WTC11 (cell line): ENCODE measurements at regions not wholly inside any gene's neighbourhood (a gene's known extent, or its start where the extent isn't known, plus 50 kb on each side); places are given as distances from the start of the nearest gene placed in this dataset.

Experiments
- ATAC-seq: fragments of 200-7000 bp; cut with Tn5 transposase; 2 replicates; pipeline ENCODE4 v1.10.0; 2021; ENCODE audit warnings: mild to moderate bottlenecking, moderate library complexity
- CTCF ChIA-PET: fragments of 300-600 bp; sonication (Branson Sonifier 250); formaldehyde crosslinking; loops from one replicate; lab custom pipeline; 2021; ENCODE audit warnings: antibody characterized with exemption; lab: Charles Lee
- POLR2A ChIA-PET: fragments of 350-600 bp; sonication (Branson Sonifier 250); formaldehyde crosslinking; loops from one replicate; lab custom pipeline; 2021; ENCODE audit warnings: antibody characterized with exemption; lab: Charles Lee
- DNase-seq: peaks from one replicate; pipeline ENCODE4 v3.0.0; 2021; ENCODE audit warnings: low spot score
- H3K27ac Mint-ChIP-seq: 2 replicates; pipeline ENCODE4 v1.8.0; 2021; ENCODE audit warnings: mixed read lengths
- H3K27me3 Mint-ChIP-seq: 2 replicates; pipeline ENCODE4 v1.8.0; 2021; ENCODE audit warnings: low read depth, mild to moderate bottlenecking, moderate library complexity, mixed read lengths
- H3K36me3 Mint-ChIP-seq: 2 replicates; pipeline ENCODE4 v1.8.0; 2021; ENCODE audit warnings: mixed read lengths
- H3K4me1 Mint-ChIP-seq: 2 replicates; pipeline ENCODE4 v1.8.0; 2022; ENCODE audit warnings: mixed read lengths
- H3K4me3 Mint-ChIP-seq: 2 replicates; pipeline ENCODE4 v1.8.0; 2021; ENCODE audit warnings: mild to moderate bottlenecking, moderate library complexity, mixed read lengths
- H3K9me3 Mint-ChIP-seq: 2 replicates; pipeline ENCODE4 v1.8.0; 2021; ENCODE audit warnings: mixed read lengths
- ATF1 ChIP-seq: sonication (generic); formaldehyde crosslinking; IDR thresholded peaks from 2 replicates; pipeline ENCODE4 v1.8.1; 2023; ENCODE audit warnings: mild to moderate bottlenecking, moderate library complexity, missing genetic modification reagents
- FOXJ3 ChIP-seq: sonication (generic); formaldehyde crosslinking; IDR thresholded peaks from 2 replicates; pipeline ENCODE4 v1.9.0; 2021; ENCODE audit warnings: missing genetic modification reagents, mild to moderate bottlenecking, borderline replicate concordance
- FOXP1 ChIP-seq: sonication (generic); formaldehyde crosslinking; IDR thresholded peaks from 2 replicates; pipeline ENCODE4 v1.8.0; 2022; ENCODE audit warnings: missing genetic modification reagents, mild to moderate bottlenecking, moderate library complexity, borderline replicate concordance
- GTF2I ChIP-seq: fragments of 250-450 bp; sonication (Bioruptor Pico); conservative IDR thresholded peaks from 2 replicates; pipeline ENCODE4 v1.4.0; 2021; ENCODE audit warnings: mild to moderate bottlenecking
- JAZF1 ChIP-seq: fragments of 250-450 bp; sonication (Bioruptor Pico); IDR thresholded peaks from 2 replicates; pipeline ENCODE4 v1.9.0; 2021; ENCODE audit warnings: moderate library complexity, mild to moderate bottlenecking, inconsistent platforms
- NFE2L1 ChIP-seq: sonication (generic); formaldehyde crosslinking; IDR thresholded peaks from 2 replicates; pipeline ENCODE4 v1.8.1; 2023; ENCODE audit warnings: missing genetic modification reagents
- NFYB ChIP-seq: sonication (generic); formaldehyde crosslinking; conservative IDR thresholded peaks from 2 replicates; pipeline ENCODE4 v1.8.0; 2022; ENCODE audit warnings: low read depth, missing genetic modification reagents
- OVOL2 ChIP-seq: fragments of 250-450 bp; sonication (Bioruptor Pico); IDR thresholded peaks from 2 replicates; pipeline ENCODE4 v1.9.0; 2021; ENCODE audit warnings: mild to moderate bottlenecking, borderline replicate concordance
- TCF7 ChIP-seq: sonication (generic); formaldehyde crosslinking; IDR thresholded peaks from 2 replicates; pipeline ENCODE4 v1.8.0; 2022; ENCODE audit warnings: mild to moderate bottlenecking, low read depth, missing genetic modification reagents, moderate library complexity
- TEAD4 ChIP-seq: sonication (generic); formaldehyde crosslinking; IDR thresholded peaks from 2 replicates; pipeline ENCODE4 v1.8.0; 2022; ENCODE audit warnings: mild to moderate bottlenecking, missing genetic modification reagents
- ZBTB21 ChIP-seq: sonication (generic); formaldehyde crosslinking; IDR thresholded peaks from 2 replicates; pipeline ENCODE4 v1.8.1; 2023; ENCODE audit warnings: mild to moderate bottlenecking, missing genetic modification reagents, borderline replicate concordance
- ZNF138 ChIP-seq: sonication (generic); formaldehyde crosslinking; conservative IDR thresholded peaks from 2 replicates; pipeline ENCODE4 v1.8.1; 2022; ENCODE audit warnings: mild to moderate bottlenecking, moderate library complexity, missing genetic modification reagents
- ZNF232 ChIP-seq: sonication (generic); formaldehyde crosslinking; IDR thresholded peaks from 2 replicates; pipeline ENCODE4 v1.8.0; 2022; ENCODE audit warnings: mild to moderate bottlenecking, missing genetic modification reagents
- ZNF396 ChIP-seq: fragments of 250-450 bp; sonication (Bioruptor Pico); IDR thresholded peaks from 2 replicates; pipeline ENCODE4 v1.8.0; 2021; ENCODE audit warnings: mild to moderate bottlenecking, moderate library complexity, borderline replicate concordance
- ZNF671 ChIP-seq: fragments of 250-450 bp; sonication (Bioruptor Pico); IDR thresholded peaks from 2 replicates; pipeline ENCODE4 v1.8.0; 2021; ENCODE audit warnings: mild to moderate bottlenecking
- TF ChIP-seq, protein P1 (sequence below): sonication (generic); formaldehyde crosslinking; IDR thresholded peaks from 2 replicates; pipeline ENCODE4 v1.8.1; 2023; ENCODE audit warnings: mild to moderate bottlenecking, missing genetic modification reagents
- TF ChIP-seq, protein P2 (sequence below): sonication (generic); formaldehyde crosslinking; IDR thresholded peaks from 2 replicates; pipeline ENCODE4 v1.8.0; 2022; ENCODE audit warnings: missing genetic modification reagents
- TF ChIP-seq, protein P3 (sequence below): fragments of 200-600 bp; IDR thresholded peaks from 2 replicates; pipeline ENCODE4 v1.8.0; 2022; ENCODE audit warnings: antibody characterized with exemption
- TF ChIP-seq, protein P4 (sequence below): sonication (generic); formaldehyde crosslinking; IDR thresholded peaks from 2 replicates; pipeline ENCODE4 v1.8.1; 2022; ENCODE audit warnings: mild to moderate bottlenecking, missing genetic modification reagents, moderate library complexity, borderline replicate concordance
- TF ChIP-seq, protein P5 (sequence below): sonication (generic); formaldehyde crosslinking; IDR thresholded peaks from 2 replicates; pipeline ENCODE4 v1.8.0; 2022; ENCODE audit warnings: mild to moderate bottlenecking, missing genetic modification reagents
- TF ChIP-seq, protein P6 (sequence below): sonication (generic); formaldehyde crosslinking; IDR thresholded peaks from 2 replicates; pipeline ENCODE4 v1.8.1; 2022; ENCODE audit warnings: low read depth, mild to moderate bottlenecking, moderate library complexity, missing genetic modification reagents, borderline replicate concordance

DNA sequence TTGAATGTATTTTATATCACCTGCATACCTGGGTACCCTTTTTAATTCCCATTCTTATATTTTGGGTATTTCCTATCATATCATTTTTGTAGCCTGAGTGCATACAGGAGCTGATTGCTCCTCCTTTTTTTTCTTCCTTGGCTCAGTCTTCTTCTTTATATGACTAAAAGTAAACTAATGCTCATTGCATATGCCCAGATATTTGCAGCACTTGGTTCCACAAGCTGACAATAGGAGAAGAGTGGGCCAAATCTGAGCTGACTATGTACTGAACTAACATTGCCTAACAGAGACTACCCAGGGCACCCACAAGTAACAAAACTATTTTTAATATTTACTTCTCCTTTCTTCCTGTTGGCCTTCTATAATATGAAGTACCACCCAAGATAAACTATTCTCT lies 131.7 kb upstream of the SPOPL start (continued):
- TF ChIP-seq, protein P1, sequence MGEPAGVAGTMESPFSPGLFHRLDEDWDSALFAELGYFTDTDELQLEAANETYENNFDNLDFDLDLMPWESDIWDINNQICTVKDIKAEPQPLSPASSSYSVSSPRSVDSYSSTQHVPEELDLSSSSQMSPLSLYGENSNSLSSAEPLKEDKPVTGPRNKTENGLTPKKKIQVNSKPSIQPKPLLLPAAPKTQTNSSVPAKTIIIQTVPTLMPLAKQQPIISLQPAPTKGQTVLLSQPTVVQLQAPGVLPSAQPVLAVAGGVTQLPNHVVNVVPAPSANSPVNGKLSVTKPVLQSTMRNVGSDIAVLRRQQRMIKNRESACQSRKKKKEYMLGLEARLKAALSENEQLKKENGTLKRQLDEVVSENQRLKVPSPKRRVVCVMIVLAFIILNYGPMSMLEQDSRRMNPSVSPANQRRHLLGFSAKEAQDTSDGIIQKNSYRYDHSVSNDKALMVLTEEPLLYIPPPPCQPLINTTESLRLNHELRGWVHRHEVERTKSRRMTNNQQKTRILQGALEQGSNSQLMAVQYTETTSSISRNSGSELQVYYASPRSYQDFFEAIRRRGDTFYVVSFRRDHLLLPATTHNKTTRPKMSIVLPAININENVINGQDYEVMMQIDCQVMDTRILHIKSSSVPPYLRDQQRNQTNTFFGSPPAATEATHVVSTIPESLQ (CRISPR knock-in tag) = no peak
- no peak for TF ChIP-seq NFYB (CRISPR knock-in tag)
- no peak for TF ChIP-seq NFE2L1 (CRISPR knock-in tag)
- no peak for TF ChIP-seq FOXP1
- TF ChIP-seq GTF2I (CRISPR knock-in tag) = no peak
- TF ChIP-seq, protein P2, sequence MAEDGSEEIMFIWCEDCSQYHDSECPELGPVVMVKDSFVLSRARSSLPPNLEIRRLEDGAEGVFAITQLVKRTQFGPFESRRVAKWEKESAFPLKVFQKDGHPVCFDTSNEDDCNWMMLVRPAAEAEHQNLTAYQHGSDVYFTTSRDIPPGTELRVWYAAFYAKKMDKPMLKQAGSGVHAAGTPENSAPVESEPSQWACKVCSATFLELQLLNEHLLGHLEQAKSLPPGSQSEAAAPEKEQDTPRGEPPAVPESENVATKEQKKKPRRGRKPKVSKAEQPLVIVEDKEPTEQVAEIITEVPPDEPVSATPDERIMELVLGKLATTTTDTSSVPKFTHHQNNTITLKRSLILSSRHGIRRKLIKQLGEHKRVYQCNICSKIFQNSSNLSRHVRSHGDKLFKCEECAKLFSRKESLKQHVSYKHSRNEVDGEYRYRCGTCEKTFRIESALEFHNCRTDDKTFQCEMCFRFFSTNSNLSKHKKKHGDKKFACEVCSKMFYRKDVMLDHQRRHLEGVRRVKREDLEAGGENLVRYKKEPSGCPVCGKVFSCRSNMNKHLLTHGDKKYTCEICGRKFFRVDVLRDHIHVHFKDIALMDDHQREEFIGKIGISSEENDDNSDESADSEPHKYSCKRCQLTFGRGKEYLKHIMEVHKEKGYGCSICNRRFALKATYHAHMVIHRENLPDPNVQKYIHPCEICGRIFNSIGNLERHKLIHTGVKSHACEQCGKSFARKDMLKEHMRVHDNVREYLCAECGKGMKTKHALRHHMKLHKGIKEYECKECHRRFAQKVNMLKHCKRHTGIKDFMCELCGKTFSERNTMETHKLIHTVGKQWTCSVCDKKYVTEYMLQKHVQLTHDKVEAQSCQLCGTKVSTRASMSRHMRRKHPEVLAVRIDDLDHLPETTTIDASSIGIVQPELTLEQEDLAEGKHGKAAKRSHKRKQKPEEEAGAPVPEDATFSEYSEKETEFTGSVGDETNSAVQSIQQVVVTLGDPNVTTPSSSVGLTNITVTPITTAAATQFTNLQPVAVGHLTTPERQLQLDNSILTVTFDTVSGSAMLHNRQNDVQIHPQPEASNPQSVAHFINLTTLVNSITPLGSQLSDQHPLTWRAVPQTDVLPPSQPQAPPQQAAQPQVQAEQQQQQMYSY (CRISPR knock-in tag) = no peak
- no peak for TF ChIP-seq JAZF1 (CRISPR knock-in tag)
- TF ChIP-seq ZNF138 = no peak

DNA sequence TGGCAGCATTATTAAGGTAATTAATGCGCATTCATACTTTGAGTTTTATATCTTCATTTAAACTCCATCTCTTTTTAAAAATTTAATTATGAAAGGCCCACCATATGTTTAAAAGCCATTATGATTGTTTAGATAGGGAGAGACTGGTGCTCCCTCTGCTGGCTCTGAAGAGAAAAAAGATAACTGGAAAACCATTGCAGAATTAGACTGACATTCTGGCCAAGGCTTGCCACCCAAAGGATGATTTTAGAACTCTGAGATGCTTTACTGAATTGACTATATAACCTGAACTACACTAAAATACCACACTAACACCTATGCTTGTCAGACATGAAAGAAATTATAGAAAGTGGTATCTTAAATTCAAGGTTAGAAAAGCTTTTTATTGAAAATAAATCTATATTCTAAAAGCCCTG lies 127.6 kb upstream of the SPOPL start:
- ATAC-seq = peak; percentile 39; the same call in 1 of the 2 replicates
- CTCF ChIA-PET = interaction anchor here (0.8 to 2.2 kb wide), 2 partner anchors 12 to 284 kb away, joined by 3 to 9 read pairs; no protein-coding TSS in a partner anchor
- Mint-ChIP-seq H3K4me1 (no peaks in the 10 kb centered on the region), H3K36me3 (no peaks in the 10 kb centered on the region), H3K9me3 (no peaks in the 10 kb centered on the region), H3K27me3 (no peaks in the 10 kb centered on the region), H3K4me3 (no peak overlapping the region), H3K27ac (no peak overlapping the region)
- TF ChIP-seq ZNF396 (CRISPR knock-in tag) = no peak
- no peak for TF ChIP-seq TEAD4 (CRISPR knock-in tag)
- TF ChIP-seq NFYB (CRISPR knock-in tag) = no peak
- no peak for TF ChIP-seq ZNF232 (CRISPR knock-in tag)
- TF ChIP-seq, protein P3, sequence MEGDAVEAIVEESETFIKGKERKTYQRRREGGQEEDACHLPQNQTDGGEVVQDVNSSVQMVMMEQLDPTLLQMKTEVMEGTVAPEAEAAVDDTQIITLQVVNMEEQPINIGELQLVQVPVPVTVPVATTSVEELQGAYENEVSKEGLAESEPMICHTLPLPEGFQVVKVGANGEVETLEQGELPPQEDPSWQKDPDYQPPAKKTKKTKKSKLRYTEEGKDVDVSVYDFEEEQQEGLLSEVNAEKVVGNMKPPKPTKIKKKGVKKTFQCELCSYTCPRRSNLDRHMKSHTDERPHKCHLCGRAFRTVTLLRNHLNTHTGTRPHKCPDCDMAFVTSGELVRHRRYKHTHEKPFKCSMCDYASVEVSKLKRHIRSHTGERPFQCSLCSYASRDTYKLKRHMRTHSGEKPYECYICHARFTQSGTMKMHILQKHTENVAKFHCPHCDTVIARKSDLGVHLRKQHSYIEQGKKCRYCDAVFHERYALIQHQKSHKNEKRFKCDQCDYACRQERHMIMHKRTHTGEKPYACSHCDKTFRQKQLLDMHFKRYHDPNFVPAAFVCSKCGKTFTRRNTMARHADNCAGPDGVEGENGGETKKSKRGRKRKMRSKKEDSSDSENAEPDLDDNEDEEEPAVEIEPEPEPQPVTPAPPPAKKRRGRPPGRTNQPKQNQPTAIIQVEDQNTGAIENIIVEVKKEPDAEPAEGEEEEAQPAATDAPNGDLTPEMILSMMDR = peak; percentile 48
- no peak for TF ChIP-seq FOXJ3 (CRISPR knock-in tag)
- no peak for TF ChIP-seq ATF1
- POLR2A ChIA-PET = no interaction called here
- no peak for DNase-seq

DNA sequence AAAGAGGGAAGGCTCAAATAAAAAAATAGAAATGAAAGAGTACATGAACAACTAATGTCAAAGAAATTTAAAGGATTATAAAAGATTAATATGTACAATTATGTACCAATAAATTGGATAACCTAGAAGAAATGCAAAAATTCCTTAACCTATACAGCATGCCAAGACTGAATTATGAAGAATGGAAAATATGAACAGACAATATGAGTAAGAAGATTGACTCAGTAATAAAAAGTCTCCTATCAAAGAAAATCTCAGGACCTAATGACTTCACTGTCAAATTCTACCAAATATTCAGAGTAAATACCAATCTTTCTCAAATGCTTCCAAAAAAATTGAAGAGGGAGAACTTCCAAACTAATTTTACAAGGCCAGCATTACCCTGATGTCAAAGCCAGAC lies 120.2 kb upstream of the SPOPL start:
- DNase-seq = no peak
- H3K9me3 Mint-ChIP-seq = peaks cover 4% of the 10 kb centered on the region; the same call in 1 of the 2 replicates
- CTCF ChIA-PET = no interaction called here
- POLR2A ChIA-PET = no interaction called here
- no peak overlapping the region for H3K4me3 Mint-ChIP-seq
- H3K27me3 Mint-ChIP-seq = no peaks in the 10 kb centered on the region
- no peak overlapping the region for H3K27ac Mint-ChIP-seq
- no peaks in the 10 kb centered on the region for H3K4me1 Mint-ChIP-seq
- ATAC-seq = no peak
- no peaks in the 10 kb centered on the region for H3K36me3 Mint-ChIP-seq
- TF ChIP-seq, protein P4, sequence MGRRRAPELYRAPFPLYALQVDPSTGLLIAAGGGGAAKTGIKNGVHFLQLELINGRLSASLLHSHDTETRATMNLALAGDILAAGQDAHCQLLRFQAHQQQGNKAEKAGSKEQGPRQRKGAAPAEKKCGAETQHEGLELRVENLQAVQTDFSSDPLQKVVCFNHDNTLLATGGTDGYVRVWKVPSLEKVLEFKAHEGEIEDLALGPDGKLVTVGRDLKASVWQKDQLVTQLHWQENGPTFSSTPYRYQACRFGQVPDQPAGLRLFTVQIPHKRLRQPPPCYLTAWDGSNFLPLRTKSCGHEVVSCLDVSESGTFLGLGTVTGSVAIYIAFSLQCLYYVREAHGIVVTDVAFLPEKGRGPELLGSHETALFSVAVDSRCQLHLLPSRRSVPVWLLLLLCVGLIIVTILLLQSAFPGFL (CRISPR knock-in tag) = no peak
- no peak for TF ChIP-seq ZNF671 (CRISPR knock-in tag)
- TF ChIP-seq ZBTB21 (CRISPR knock-in tag) = no peak
- no peak for TF ChIP-seq ATF1
- TF ChIP-seq, protein P5, sequence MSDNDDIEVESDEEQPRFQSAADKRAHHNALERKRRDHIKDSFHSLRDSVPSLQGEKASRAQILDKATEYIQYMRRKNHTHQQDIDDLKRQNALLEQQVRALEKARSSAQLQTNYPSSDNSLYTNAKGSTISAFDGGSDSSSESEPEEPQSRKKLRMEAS (CRISPR knock-in tag) = no peak
- TF ChIP-seq, protein P2 (CRISPR knock-in tag) = no peak
- no peak for TF ChIP-seq TCF7 (CRISPR knock-in tag)
- no peak for TF ChIP-seq OVOL2 (CRISPR knock-in tag)
- TF ChIP-seq, protein P6, sequence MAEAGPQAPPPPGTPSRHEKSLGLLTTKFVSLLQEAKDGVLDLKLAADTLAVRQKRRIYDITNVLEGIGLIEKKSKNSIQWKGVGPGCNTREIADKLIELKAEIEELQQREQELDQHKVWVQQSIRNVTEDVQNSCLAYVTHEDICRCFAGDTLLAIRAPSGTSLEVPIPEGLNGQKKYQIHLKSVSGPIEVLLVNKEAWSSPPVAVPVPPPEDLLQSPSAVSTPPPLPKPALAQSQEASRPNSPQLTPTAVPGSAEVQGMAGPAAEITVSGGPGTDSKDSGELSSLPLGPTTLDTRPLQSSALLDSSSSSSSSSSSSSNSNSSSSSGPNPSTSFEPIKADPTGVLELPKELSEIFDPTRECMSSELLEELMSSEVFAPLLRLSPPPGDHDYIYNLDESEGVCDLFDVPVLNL (CRISPR knock-in tag) = no peak
